Stimulated activated CD4-positive, alpha-beta T cell treated with anti-CD3 and anti-CD28 coated beads, Interleukin-2, amount 100 ng/mL, for 48 hours (primary cell): ENCODE measurements at regions not wholly inside any gene's neighbourhood (a gene's known extent, or its start where the extent isn't known, plus 50 kb on each side); places are given as distances from the start of the nearest gene placed in this dataset.

Experiments
- DNase-seq, 2 donors: peaks; one replicate each; pipeline ENCODE4 v3.0.0-alpha.2; 2020

DNA sequence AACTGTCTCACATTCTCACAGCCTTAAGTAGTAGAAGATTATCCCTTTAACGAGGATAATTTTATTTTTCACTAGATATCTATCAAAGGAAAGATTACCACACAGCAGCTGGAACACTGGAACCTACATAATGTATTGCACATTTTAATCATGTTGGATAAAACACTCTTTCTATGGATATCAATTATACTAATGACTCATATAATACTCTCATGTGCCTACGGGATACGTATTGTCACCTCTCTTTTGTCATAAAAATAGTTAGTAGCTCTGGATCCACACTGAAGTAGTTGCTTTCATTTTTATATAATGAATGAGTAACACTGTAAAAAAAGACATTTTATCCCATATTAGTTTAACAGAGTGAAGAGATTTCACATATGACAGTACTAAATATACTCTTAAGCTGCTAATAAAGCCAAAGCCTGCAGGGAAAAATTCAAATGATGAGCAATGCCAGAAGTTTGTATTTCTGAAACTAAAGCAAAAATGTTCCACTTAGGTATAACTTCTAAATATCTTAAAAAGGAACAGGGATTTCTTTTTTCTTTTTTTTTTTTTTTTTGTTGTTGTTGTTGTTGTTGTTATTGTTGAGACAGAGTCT, 408.7 kb upstream of the PKN2 start:
- DNase-seq = no peak

DNA sequence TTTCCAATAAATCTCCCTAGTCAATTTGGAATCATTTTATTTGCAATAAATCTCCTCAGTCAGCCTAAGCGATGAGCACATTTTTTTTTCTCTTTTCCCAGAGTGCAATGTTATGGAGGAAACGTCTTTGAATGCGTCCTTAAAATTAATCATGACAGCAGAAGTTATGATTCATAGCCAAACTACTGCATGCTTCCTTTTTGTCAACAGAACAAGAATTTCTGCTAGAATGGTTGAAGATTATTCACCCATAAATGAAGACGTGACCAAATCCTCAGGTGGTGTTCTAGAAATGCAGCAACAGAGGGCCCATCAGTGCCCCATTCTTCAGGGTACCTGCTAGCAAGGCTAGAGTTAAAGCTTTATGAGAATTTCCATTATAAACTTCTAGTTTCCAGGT, 407.9 kb upstream of the PKN2 start:
- no peak for DNase-seq

DNA sequence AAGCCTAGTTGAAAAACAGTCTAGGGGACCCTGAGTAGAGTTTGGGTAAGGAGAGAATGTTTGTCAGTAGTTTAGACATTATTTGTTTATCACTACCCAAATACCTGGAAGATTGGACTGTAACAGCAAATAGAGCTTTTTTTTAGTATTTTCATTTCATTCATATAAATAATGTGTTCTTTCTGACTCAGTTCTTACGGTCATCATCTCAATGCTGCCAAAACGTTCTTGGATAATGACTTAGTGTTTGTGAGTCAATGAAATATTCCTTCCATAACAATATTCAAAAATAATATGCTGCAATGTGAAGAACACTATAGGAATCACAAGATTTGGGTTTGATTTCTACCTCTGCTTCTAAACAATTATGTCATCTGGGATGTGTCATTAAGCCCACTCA, 400.0 kb upstream of the PKN2 start:
- no peak for DNase-seq

DNA sequence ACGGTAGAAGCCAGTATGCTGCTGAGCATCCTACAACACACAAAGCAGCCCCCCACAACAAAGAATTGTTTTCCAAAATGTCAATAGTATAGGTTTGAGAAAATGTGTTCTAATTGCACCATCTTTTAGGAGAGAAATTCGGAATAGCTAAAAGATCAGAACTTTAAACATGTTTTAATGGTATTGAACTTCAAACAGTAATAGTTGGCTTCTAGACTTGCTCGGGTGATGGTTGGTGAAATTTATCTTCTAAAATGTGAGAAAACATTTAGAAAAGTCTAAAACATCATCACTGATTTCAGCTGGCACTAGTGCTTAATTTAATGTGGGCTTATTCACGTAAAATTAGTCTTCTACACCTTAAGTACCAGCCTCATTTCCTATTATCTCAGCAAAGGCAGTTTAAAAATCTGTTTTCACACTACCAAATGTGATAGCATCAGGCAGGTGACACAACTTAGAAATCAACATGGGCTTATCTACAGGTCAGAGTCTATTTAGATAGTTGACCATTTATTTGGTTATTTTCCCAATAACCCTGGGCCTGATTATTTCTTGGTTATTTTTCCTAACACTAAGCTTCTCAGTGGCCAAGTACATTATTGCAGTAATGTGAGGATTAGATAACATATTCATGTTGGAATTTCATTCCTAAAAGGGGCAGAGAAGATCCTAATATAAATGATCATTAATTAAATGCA, 399.3 kb upstream of the PKN2 start:
- no peak for DNase-seq

DNA sequence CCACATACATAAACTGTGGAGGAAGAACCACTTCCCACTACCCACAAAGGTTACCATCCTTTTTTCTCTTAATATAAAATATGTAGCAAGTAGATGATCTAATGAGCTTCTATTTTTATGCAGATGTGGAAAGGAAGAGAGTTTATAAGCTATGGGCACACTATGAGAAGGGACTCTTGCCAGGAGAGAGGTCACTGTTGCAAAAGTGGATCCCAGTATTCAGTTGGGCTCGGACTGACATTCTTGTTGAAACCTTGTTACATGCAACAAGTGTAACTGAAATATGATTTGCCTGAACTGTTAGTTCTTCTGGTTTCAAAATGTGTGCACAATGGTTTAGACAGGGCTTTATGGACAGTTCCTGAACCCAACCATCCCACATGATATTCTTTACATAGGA, 397.4 kb upstream of the PKN2 start:
- no peak for DNase-seq

GRCh38 chr1:88288571-88288970, 395.5 kb upstream of the PKN2 start:
- no peak for DNase-seq

- DNase-seq = no peak
Measured at GRCh38 chr1:88289401-88290102, 394.5 kb upstream of the PKN2 start.

GRCh38 chr1:88291611-88292354, 392.3 kb upstream of the PKN2 start:
- DNase-seq = no peak

- DNase-seq = no peak
Measured at GRCh38 chr1:88293691-88294190, 390.3 kb upstream of the PKN2 start.

DNA sequence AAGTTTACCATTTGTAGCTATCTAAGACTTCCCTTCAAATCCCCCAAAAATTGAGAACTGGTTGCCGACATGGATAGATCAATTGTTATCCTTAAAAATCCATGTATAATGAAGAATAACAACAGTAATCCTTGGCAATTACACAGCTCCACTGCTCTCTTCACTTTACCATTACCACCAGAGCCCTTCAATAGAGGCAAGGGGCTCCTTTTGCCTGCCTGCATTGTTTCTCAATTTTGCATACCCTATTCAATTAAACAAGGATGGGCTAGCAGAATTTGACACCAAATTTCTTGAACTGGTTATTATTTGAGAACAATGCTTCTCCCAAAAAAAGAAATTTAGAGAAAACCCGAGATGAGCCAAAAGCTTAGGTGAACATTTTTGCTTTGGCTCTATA, 387.8 kb upstream of the PKN2 start:
- no peak for DNase-seq

DNA sequence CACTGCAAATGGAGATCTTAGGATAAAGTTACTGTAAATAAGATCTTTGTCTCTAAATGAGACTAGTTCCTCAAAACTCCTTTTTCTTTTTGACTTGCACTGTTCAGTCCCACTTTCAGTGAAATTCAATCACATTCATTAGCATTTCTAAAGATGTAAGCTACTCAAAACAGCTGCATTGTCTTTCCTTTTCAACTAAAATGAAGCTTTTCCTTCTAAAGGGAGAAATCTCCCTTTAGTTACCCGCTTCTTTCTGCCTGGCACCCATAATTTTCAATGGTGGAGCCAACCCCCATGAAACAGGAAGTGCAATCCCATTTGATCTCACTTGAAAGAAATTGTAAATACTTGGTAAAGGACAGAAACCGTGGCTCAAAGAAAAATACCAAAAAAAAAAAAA, 387.4 kb upstream of the PKN2 start:
- no peak for DNase-seq

DNA sequence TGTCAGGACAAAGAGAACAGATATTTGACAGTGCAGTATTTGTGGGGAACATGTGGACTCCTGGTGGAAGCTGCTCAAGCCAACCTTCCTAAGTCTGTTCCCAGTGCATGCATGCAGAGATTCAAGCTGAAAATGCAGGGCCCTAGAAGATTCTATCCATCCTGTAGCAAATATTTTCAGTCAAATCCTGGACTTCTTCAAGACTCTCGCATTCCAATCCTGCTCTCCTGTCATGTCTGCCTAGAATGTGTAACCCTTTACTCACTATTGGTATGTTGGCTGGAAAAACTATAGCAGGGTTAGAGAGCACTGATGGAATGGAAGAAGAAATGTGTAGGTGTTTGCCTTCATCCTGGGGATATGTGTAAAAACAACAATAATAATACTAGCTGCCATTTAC, 385.6 kb upstream of the PKN2 start:
- no peak for DNase-seq

DNA sequence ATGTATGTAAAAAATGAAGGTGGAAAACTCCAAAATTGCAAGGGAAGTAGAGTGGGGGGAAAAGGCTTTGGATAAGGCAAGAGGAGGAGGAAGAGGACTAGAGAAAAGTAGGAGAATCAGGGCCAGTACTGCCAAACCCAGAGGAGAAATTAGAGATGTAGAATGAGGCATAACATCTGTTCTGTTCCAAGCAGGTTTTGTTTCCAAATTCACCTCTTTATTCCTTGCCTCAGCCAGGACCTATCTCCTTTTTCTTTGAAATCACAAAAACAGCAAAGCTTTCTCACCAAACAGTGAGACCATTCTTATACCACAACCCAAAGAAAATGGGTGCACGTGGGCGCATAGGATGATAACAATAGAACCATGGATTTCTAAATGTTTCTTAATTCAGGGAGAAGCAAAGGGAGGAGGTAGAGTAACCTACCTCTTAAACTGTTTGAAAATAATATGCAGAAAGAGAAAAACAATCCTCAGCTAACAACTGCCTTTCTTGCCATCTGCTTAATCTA, 383.3 kb upstream of the PKN2 start:
- no peak for DNase-seq

- no peak for DNase-seq
Measured at GRCh38 chr1:88302843-88303486, 381.1 kb upstream of the PKN2 start.

DNA sequence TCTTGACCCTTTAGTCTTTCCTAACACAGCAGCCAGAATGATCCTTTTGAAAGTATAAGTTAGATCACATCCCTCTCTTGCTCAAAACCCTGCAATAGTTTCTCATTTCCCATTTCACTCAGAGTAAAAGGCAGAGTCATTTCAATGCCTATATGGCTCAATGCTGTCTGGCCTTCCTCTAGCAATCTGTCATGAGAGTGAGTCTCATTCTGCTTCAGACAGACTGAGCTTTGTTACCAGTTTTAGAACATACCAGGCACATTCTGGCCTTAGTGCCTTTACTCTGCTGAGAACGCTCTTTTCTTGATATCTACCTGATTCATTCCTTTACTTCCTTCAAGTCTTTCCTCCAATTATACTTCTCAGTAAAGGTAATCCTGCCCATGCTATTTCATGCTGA, 372.8 kb upstream of the PKN2 start:
- DNase-seq = no peak

- no peak for DNase-seq
Measured at GRCh38 chr1:88311907-88312306, 372.2 kb upstream of the PKN2 start.

DNA sequence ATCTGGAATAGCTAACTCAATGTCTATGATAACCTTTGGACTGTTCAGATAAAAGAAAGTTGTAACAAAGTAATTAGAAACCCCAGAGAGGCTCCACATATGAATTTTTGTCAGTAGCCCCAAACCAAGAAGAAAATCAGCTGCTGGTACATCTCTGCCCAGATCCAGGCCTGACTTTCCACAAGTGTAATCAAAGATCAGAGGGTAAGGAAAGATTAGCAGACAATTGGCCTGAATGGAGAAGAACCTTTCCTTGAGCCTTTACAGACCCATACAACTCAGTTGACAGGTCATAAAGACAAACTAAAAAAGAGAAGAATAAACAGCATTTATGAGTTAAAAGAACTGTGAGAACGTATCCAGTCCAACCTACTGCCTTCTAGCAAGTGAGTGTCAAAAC, 366.7 kb upstream of the PKN2 start:
- DNase-seq = no peak

DNA sequence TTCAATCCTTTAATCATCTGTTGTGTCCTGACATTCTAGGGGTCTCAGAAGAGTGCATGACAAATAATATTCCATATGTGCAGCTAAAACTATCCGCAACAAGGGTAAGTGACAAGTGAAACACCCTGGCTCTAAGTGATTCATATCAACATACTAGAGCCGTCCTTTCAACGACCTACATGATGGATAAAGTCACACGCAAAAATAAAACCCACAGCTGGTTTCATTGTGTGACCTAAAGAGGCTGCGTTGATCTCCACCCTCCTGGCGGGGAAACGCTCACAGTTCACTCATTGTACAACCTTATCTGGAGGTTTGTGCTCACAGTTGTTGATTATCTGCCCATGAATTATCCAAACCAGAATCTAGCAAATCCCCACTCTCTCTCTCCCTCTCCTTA, 365.3 kb upstream of the PKN2 start:
- no peak for DNase-seq

GRCh38 chr1:88320291-88320690, 363.8 kb upstream of the PKN2 start:
- no peak for DNase-seq

DNA sequence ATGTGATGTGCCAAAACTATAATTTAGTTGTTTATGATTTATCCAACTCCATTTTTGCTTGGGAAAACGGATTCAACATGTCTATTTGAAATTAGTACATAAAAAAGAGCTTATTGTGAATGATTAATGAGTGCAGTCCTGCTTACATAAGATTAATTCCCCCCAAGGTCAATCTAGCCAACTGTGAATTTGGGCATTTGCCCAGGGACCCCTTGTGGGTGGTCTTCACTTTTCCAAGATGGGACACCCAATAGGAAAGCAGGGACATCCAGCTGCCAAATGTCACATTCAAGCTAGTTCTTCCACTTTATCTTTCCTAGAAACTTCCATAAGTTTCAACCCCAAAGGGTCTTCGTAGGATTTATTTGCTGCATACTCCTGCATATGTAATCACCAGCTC, 362.4 kb upstream of the PKN2 start:
- DNase-seq = no peak

DNA sequence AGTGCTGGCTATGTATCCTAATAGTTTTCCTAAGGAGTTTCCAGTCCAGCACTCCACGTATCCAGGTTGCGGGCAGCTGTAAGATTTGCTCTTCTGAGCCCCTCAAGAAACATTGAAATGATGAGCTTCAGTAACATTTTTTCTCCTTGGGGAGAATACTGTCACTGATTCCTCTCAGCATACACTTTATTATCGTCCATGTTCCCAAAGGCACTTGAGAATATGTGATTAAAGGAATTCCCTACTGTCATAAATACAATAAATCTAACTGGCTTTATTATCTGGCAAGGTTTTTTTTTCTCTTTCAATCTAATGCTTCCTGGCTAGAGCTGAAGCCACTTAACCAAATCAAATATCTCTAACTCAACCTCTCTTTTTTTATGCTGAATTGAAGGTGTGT, 359.2 kb upstream of the PKN2 start:
- no peak for DNase-seq

- no peak for DNase-seq
Measured at GRCh38 chr1:88327391-88328267, 356.4 kb upstream of the PKN2 start.
